ENCODE measurements at regions not wholly inside any gene's neighbourhood (a gene's known extent, or its start where the extent isn't known, plus 50 kb on each side); places are given as distances from the start of the nearest gene placed in this dataset.
A peak's percentile ranks its signal among the peaks of the same experiment; 100 is the strongest.
"Not testable (repeated sequence)": the region's sequence is repeated elsewhere in the genome, so short reads cannot be mapped to it uniquely, and the experiment has no call there.

DNA sequence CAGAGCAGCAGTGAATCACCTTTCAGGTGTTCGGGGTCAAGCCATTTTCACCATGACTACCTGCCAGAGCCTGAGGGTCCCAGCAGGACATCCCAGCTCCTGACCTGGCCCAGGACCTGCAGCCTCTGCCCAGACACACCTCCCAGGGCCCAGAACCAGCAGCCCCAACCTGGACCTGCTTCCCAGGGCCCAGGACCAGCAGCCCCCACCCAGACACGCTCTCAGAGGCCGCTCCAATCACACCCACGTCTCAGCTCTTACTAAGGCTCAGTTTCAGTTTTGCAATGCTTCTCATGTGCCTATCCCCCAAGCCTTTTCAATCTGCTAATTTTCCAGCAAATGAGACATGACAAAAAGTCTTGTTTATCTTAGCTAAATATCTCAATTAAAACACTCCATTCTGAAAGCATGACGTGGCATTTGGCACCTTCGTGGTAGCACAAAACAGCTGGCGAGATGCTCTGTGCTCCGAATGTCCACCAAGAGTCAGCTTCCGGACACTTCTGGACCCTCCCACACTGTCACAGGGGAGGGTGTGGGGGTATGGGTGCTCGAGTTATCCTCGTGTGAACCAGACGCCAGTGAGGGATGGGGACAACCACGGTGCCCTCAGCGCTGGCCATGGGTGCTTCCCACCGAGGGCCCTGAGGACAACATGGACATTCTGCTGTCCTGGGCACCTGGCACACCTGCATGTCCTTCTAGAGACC lies 253.2 kb downstream of the DLL1 start:
- Histone ChIP-seq H3K36me3 (ENCODE audit: insufficient read depth, low read depth, low read length) (no peaks in the 10 kb centered on the region), H3K27me3 (ENCODE audit: insufficient read depth, low read length) (no peaks in the 10 kb centered on the region), H3K27ac (ENCODE audit: low read length) (no peak overlapping the region), H3K4me3 (ENCODE audit: low read length) (no peak overlapping the region), H3K4me1 (ENCODE audit: insufficient read depth, low read length) (peaks cover 10% of the 10 kb centered on the region; the same call in 1 of the 2 replicates), H3K9me3 (ENCODE audit: insufficient read depth, low read depth, low read length) (peaks cover 5% of the 10 kb centered on the region; the same call in 1 of the 2 replicates), H3K9ac (ENCODE audit: low read depth, low read length) (no peak overlapping the region)

DNA sequence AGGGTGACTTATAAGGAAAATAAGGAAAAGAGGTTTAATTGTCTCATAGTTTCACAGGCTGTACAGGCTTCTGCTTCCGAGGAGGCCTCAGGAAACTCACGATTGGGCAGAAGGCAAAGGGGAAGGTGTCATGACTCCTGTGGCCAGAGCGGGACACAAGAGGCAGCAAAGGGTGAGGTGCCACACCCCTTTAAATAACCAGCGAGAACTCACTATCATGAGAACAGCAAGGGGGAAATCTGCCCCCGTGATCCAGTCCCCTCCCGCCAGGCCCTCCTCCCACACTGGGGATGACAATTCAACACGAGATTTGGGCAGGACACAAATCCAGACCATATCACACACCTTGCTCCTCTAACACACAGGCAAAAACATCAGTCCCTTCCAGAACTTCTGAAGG lies 254.0 kb downstream of the DLL1 start:
- peaks cover 5% of the 10 kb centered on the region; the same call in 1 of the 2 replicates for H3K9me3 ChIP-seq (ENCODE audit: insufficient read depth, low read depth, low read length)
- no peak overlapping the region for H3K4me3 ChIP-seq (ENCODE audit: low read length)
- H3K36me3 ChIP-seq (ENCODE audit: insufficient read depth, low read depth, low read length): no peaks in the 10 kb centered on the region
- H3K27ac ChIP-seq (ENCODE audit: low read length): no peak overlapping the region
- no peak overlapping the region for H3K9ac ChIP-seq (ENCODE audit: low read depth, low read length)
- no peaks in the 10 kb centered on the region for H3K27me3 ChIP-seq (ENCODE audit: insufficient read depth, low read length)
- H3K4me1 ChIP-seq (ENCODE audit: insufficient read depth, low read length): peaks cover 10% of the 10 kb centered on the region; the same call in 1 of the 2 replicates

DNA sequence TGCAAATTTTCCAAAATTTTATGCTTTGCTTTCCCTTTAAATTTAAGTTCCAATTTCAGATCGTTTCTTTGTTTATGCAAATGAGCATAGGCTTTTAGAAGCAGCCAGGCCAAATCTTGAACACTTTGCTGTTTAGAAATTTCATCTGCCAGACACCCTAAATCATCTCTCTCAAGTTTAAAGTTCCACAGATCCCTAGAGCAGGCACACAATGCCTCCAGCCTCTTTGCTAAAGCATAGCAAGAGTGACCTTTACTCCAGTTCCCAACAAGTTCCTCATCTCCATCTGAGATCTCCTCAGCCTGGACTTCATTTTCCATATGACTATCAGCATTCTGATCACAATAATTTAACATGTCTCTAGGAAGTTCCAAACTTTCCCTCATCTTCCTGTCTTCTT lies 254.5 kb downstream of the DLL1 start:
- not testable (repeated sequence) for H3K27me3 ChIP-seq (ENCODE audit: insufficient read depth, low read length); H3K27ac ChIP-seq (ENCODE audit: low read length); H3K36me3 ChIP-seq (ENCODE audit: insufficient read depth, low read depth, low read length); H3K9me3 ChIP-seq (ENCODE audit: insufficient read depth, low read depth, low read length); H3K4me1 ChIP-seq (ENCODE audit: insufficient read depth, low read length); H3K9ac ChIP-seq (ENCODE audit: low read depth, low read length)
- 0 out of 2 replicates have a peak overlapping the region, but pooled peaks have one; percentile 22 for H3K4me3 ChIP-seq (ENCODE audit: low read length)

DNA sequence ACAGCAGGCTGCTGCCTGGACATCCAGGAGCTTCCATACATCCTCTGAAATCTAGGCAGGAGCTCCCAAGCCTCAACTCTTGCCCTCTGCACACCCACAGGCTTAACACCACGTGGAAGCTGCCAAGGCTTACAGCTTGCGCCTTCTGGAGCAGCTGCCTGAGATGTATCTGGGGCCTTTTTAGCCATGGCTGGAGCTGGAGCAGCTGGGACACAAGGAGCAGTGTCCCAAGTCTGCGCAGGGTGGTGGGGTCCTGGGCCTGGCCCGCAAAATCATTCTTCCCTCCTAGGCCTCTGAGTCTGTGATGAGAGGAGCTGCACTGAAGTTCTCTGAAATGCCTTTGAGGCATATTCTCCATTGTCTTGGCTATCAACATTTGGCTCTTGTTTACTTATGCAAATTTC lies 255.0 kb downstream of the DLL1 start:
- Histone ChIP-seq H3K4me3 (ENCODE audit: low read length) (no peak overlapping the region), H3K27ac (ENCODE audit: low read length) (no peak overlapping the region), H3K9ac (ENCODE audit: low read depth, low read length) (peak overlapping the region; percentile 3; the same call in 1 of the 2 replicates), H3K36me3 (ENCODE audit: insufficient read depth, low read depth, low read length) (no peaks in the 10 kb centered on the region), H3K9me3 (ENCODE audit: insufficient read depth, low read depth, low read length) (peaks cover 5% of the 10 kb centered on the region; the same call in 1 of the 2 replicates), H3K27me3 (ENCODE audit: insufficient read depth, low read length) (no peaks in the 10 kb centered on the region), H3K4me1 (ENCODE audit: insufficient read depth, low read length) (peaks cover 10% of the 10 kb centered on the region; the same call in 1 of the 2 replicates)

DNA sequence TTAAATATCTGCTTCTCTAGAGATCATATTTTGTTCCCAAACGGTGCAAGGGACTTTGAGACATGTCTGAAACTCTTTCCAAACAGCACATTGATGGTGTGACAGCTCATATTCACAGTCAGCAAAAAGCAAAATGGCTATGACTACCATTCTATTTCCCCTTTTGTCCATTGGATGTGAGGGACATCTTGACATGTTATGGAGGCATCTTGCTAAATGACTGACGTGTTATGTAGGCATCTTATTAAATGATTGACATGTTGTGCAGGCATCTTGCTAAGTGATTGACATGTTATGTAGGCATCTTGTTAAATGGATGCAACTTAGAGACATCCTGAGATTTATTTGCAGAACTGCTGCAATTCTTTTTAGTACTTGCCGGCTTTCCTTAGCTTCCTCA lies 255.8 kb downstream of the DLL1 start:
- Histone ChIP-seq H3K27ac (ENCODE audit: low read length) (no peak overlapping the region), H3K9me3 (ENCODE audit: insufficient read depth, low read depth, low read length) (peaks cover 5% of the 10 kb centered on the region; the same call in 1 of the 2 replicates), H3K36me3 (ENCODE audit: insufficient read depth, low read depth, low read length) (no peaks in the 10 kb centered on the region), H3K4me3 (ENCODE audit: low read length) (no peak overlapping the region), H3K9ac (ENCODE audit: low read depth, low read length) (no peak overlapping the region), H3K27me3 (ENCODE audit: insufficient read depth, low read length) (no peaks in the 10 kb centered on the region), H3K4me1 (ENCODE audit: insufficient read depth, low read length) (peaks cover 10% of the 10 kb centered on the region; the same call in 1 of the 2 replicates)

DNA sequence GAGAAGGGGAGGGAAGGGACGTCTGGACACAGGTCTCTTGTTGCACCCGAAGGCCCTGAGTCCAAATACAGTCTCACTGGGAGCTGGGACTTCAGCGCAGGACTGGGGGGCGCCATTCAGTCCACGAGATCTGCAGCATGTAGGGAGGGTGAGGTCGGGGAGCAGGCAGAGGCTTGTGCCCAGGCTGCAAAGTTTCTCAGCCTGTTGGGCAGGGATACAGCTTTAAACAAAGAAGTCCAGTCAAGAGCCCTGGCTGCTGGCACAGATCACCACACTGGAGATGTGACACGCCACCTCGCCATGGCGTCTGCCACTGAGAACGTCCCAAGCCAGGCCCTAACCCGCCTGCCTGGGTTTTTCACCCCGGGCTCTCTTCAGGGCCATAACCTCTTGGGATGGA lies 256.6 kb downstream of the DLL1 start:
- no peaks in the 10 kb centered on the region for H3K36me3 ChIP-seq (ENCODE audit: insufficient read depth, low read depth, low read length)
- peaks cover 10% of the 10 kb centered on the region; the same call in 1 of the 2 replicates for H3K4me1 ChIP-seq (ENCODE audit: insufficient read depth, low read length)
- no peaks in the 10 kb centered on the region for H3K27me3 ChIP-seq (ENCODE audit: insufficient read depth, low read length)
- H3K9ac ChIP-seq (ENCODE audit: low read depth, low read length): no peak overlapping the region
- no peak overlapping the region for H3K27ac ChIP-seq (ENCODE audit: low read length)
- H3K4me3 ChIP-seq (ENCODE audit: low read length): no peak overlapping the region
- peaks cover 5% of the 10 kb centered on the region; the same call in 1 of the 2 replicates for H3K9me3 ChIP-seq (ENCODE audit: insufficient read depth, low read depth, low read length)

DNA sequence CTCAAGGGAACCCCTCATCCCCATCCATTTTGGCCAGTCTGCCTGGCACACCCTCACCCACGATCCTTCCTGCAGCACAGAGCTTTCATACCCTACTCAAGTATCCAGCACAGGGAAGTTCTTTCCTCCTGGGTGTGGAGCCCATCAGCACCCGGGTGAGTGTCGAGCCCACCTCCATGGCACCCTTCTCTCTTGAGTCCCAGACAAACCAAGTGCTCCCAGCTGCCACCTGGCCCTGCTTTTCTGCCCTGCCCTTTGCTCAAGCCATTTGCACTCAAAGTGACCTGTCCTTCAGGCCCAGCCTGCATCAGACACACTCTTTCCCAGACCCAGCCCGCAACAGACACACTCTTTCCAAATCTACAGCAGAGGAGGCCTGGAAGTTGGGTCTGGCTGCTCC lies 257.2 kb downstream of the DLL1 start:
- Histone ChIP-seq H3K27ac (ENCODE audit: low read length) (no peak overlapping the region), H3K4me1 (ENCODE audit: insufficient read depth, low read length) (peaks cover 10% of the 10 kb centered on the region; the same call in 1 of the 2 replicates), H3K9me3 (ENCODE audit: insufficient read depth, low read depth, low read length) (peaks cover 5% of the 10 kb centered on the region; the same call in 1 of the 2 replicates), H3K27me3 (ENCODE audit: insufficient read depth, low read length) (no peaks in the 10 kb centered on the region), H3K9ac (ENCODE audit: low read depth, low read length) (no peak overlapping the region), H3K4me3 (ENCODE audit: low read length) (no peak overlapping the region), H3K36me3 (ENCODE audit: insufficient read depth, low read depth, low read length) (no peaks in the 10 kb centered on the region)

DNA sequence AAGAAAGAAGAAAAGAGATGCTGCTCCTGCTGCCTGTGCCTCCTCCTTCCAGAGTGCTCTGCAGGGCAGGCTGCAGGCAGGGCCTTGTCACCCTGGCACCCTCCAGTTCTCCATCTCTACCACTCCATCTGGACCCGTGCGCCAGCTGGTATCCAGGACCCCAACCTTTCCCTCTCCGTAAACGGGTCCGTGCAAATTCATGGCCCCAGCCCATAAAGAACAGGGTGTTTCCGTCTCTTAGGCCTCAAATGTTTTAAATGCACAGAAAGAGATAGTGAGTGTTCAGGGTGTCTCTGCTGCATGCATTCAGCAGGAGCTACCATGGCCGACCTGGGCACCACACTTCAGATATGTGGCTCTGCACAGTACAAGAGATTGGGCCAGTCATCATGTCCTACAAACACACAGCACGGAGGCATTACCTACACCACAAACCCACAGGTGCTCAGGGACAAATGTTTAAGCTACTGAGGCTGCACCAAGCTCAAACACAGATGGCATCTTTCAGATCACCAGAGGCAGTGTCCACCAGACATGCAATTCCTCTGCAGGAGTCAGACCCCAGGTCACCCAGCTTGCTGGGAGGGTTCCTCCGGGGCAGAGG lies 258.1 kb downstream of the DLL1 start:
- no peaks in the 10 kb centered on the region for H3K36me3 ChIP-seq (ENCODE audit: insufficient read depth, low read depth, low read length)
- H3K9me3 ChIP-seq (ENCODE audit: insufficient read depth, low read depth, low read length): peaks cover 5% of the 10 kb centered on the region; the same call in 1 of the 2 replicates

DNA sequence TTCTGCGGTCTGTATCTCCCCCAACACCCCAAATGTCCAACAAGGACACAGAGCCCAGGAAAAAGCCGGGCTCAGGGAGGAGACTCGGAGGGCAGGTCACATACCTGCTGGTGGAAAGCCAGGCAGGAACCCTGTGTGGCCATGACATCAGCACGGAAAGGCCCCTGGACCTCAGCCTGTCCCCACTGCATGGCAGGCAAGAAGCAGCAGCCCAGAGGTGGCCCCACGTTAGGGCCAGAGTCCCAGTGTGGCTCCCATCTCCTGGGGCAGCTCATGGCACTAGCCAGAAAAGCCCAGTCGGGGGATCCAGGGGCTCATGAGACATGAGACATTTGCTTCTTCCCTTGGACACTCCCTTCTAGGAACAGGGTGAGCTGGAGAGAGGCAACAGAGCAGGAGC lies 258.7 kb downstream of the DLL1 start:
- Histone ChIP-seq H3K9me3 (ENCODE audit: insufficient read depth, low read depth, low read length) (peaks cover 5% of the 10 kb centered on the region; the same call in 1 of the 2 replicates), H3K4me1 (ENCODE audit: insufficient read depth, low read length) (peaks cover 10% of the 10 kb centered on the region), H3K36me3 (ENCODE audit: insufficient read depth, low read depth, low read length) (no peaks in the 10 kb centered on the region), H3K4me3 (ENCODE audit: low read length) (no peak overlapping the region), H3K27me3 (ENCODE audit: insufficient read depth, low read length) (no peaks in the 10 kb centered on the region), H3K27ac (ENCODE audit: low read length) (no peak overlapping the region), H3K9ac (ENCODE audit: low read depth, low read length) (no peak overlapping the region)

More for the DNA sequence above, 258.1 kb downstream of the DLL1 start:
- Histone ChIP-seq H3K27me3 (ENCODE audit: insufficient read depth, low read length) (no peaks in the 10 kb centered on the region), H3K4me1 (ENCODE audit: insufficient read depth, low read length) (peaks cover 10% of the 10 kb centered on the region; the same call in 1 of the 2 replicates), H3K9ac (ENCODE audit: low read depth, low read length) (no peak overlapping the region), H3K4me3 (ENCODE audit: low read length) (no peak overlapping the region), H3K27ac (ENCODE audit: low read length) (no peak overlapping the region)

DNA sequence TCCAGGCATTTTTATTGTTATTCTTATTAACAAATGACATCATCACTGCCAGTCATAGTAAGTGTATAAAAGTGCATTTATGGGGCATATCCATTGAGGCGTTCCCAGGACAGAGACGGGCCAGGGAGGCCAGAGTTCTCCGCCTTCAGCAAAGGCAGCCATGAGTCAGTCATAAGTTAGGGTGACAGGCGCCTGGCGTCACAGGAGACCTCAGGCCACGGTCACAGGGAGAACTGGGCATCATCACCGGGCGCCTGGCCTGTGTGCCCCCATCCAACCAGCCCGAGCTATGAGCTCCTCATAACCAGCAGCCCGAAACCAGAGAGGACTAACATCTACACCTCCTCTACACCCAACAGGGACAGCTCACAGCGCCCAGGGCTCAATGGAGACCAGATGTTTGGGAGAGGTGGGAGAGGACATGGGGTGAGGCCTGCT lies 259.2 kb downstream of the DLL1 start:
- no peak overlapping the region for H3K27ac ChIP-seq (ENCODE audit: low read length)
- no peaks in the 10 kb centered on the region for H3K36me3 ChIP-seq (ENCODE audit: insufficient read depth, low read depth, low read length)
- H3K9ac ChIP-seq (ENCODE audit: low read depth, low read length): no peak overlapping the region
- no peak overlapping the region for H3K4me3 ChIP-seq (ENCODE audit: low read length)
- peaks cover 10% of the 10 kb centered on the region for H3K4me1 ChIP-seq (ENCODE audit: insufficient read depth, low read length)
- H3K9me3 ChIP-seq (ENCODE audit: insufficient read depth, low read depth, low read length): peaks cover 5% of the 10 kb centered on the region; the same call in 1 of the 2 replicates
- no peaks in the 10 kb centered on the region for H3K27me3 ChIP-seq (ENCODE audit: insufficient read depth, low read length)

DNA sequence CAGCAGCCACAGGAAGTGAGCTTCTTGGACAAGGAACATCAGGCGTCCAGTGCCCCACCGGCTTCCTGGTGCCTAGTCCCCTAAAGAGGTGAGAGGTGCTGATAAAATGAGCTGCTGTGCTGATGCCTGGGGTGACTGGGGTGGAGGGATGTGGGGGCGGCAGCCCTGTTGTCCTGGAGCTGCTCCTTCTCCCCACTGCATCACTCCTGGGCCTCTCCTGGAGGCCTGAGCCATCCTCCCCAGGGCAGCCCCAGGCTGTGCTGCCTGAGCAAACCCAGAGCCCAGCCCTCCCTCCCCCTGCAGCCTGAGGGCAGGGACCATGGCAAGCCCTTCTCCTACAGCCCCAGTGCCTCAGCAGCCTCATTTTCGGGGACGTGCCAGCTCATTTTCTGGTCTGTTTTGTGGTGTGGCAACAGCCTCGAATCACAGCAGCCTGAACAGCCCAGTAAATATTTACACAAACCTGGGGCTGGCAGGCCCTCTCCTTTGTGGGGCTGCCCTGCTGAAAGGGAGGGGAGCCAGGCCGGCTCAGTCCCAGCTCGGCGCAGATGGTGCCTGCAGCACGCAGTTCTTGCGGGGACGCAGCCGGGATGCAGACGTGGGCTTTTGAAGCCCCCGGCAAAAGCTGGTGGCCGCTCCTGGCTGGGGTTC lies 259.9 kb downstream of the DLL1 start:
- Histone ChIP-seq H3K9me3 (ENCODE audit: insufficient read depth, low read depth, low read length) (peaks cover 5% of the 10 kb centered on the region; the same call in 1 of the 2 replicates), H3K4me1 (ENCODE audit: insufficient read depth, low read length) (peaks cover 12% of the 10 kb centered on the region), H3K4me3 (ENCODE audit: low read length) (no peak overlapping the region), H3K27me3 (ENCODE audit: insufficient read depth, low read length) (no peaks in the 10 kb centered on the region), H3K27ac (ENCODE audit: low read length) (no peak overlapping the region), H3K9ac (ENCODE audit: low read depth, low read length) (no peak overlapping the region), H3K36me3 (ENCODE audit: insufficient read depth, low read depth, low read length) (no peaks in the 10 kb centered on the region)

Measured in iPS-20b (cell line).